Neural crest cell (in vitro differentiated cells): ENCODE measurements at regions not wholly inside any gene's neighbourhood (a gene's known extent, or its start where the extent isn't known, plus 50 kb on each side); places are given as distances from the start of the nearest gene placed in this dataset.

Source experiments
- DNase-seq: peaks from one replicate; pipeline ENCODE4 v3.0.0; 2021; ENCODE audit warnings: low read depth, mixed read lengths, low spot score
- H3K27ac Mint-ChIP-seq: one replicate; pipeline ENCODE4 v1.8.0; 2021; ENCODE audit warnings: mild to moderate bottlenecking, mixed read lengths; ENCODE audit not compliant: unreplicated experiment
- H3K27me3 Mint-ChIP-seq: 2 replicates; pipeline ENCODE4 v1.8.0; 2021; ENCODE audit warnings: low read depth, mild to moderate bottlenecking, mixed read lengths
- H3K36me3 Mint-ChIP-seq: 2 replicates; pipeline ENCODE4 v1.8.0; 2021; ENCODE audit warnings: low read depth, mild to moderate bottlenecking, mixed read lengths
- H3K4me1 Mint-ChIP-seq: 2 replicates; pipeline ENCODE4 v1.8.0; 2021; ENCODE audit warnings: mixed read lengths
- H3K4me3 Mint-ChIP-seq: one replicate; pipeline ENCODE4 v1.8.0; 2021; ENCODE audit warnings: mild to moderate bottlenecking, mixed read lengths
- H3K9me3 Mint-ChIP-seq: 2 replicates; pipeline ENCODE4 v1.8.0; 2021; ENCODE audit warnings: mixed read lengths
- CTCF ChIP-seq: fragments of 200-600 bp; sonication (generic); conservative IDR thresholded peaks from 2 replicates; pipeline ENCODE4 v1.5.0; 2021; ENCODE audit warnings: antibody characterized with exemption, mild to moderate bottlenecking

- H3K27ac Mint-ChIP-seq: peak overlapping the region; percentile 54
- DNase-seq: no peak
- peaks cover 11% of the 10 kb centered on the region for H3K9me3 Mint-ChIP-seq
Observed at GRCh38 chr9:81132796-81133195, 556.6 kb downstream of the TLE1 start.

GRCh38 chr9:81132318-81132717 is 557.0 kb downstream of the TLE1 start:
- H3K36me3 Mint-ChIP-seq: no peaks in the 10 kb centered on the region
- H3K27ac Mint-ChIP-seq: no peak overlapping the region
- no peak for TF ChIP-seq CTCF
- DNase-seq: no peak
- no peaks in the 10 kb centered on the region for H3K4me1 Mint-ChIP-seq
- H3K4me3 Mint-ChIP-seq: no peak overlapping the region
- H3K27me3 Mint-ChIP-seq: no peaks in the 10 kb centered on the region
- H3K9me3 Mint-ChIP-seq: peaks cover 11% of the 10 kb centered on the region

More at GRCh38 chr9:81132796-81133195, 556.6 kb downstream of the TLE1 start:
- TF ChIP-seq CTCF: no peak
- Mint-ChIP-seq H3K36me3 (no peaks in the 10 kb centered on the region), H3K27me3 (no peaks in the 10 kb centered on the region), H3K4me3 (no peak overlapping the region), H3K4me1 (no peaks in the 10 kb centered on the region)

GRCh38 chr9:81128701-81129100 is 560.6 kb downstream of the TLE1 start:
- H3K27ac Mint-ChIP-seq: no peak overlapping the region
- H3K9me3 Mint-ChIP-seq: peaks cover 11% of the 10 kb centered on the region
- no peaks in the 10 kb centered on the region for H3K27me3 Mint-ChIP-seq
- no peaks in the 10 kb centered on the region for H3K4me1 Mint-ChIP-seq
- no peak overlapping the region for H3K4me3 Mint-ChIP-seq
- no peaks in the 10 kb centered on the region for H3K36me3 Mint-ChIP-seq
- DNase-seq: no peak
- TF ChIP-seq CTCF: no peak

- Mint-ChIP-seq H3K27me3 (no peaks in the 10 kb centered on the region), H3K36me3 (no peaks in the 10 kb centered on the region), H3K27ac (no peak overlapping the region), H3K4me1 (no peaks in the 10 kb centered on the region), H3K9me3 (peaks cover 5% of the 10 kb centered on the region), H3K4me3 (no peak overlapping the region)
- no peak for DNase-seq
- TF ChIP-seq CTCF: no peak
Observed at GRCh38 chr9:81125446-81126092, 563.8 kb downstream of the TLE1 start.

- no peak for DNase-seq
- H3K4me1 Mint-ChIP-seq: no peaks in the 10 kb centered on the region
- no peak for TF ChIP-seq CTCF
- H3K27ac Mint-ChIP-seq: no peak overlapping the region
- no peaks in the 10 kb centered on the region for H3K27me3 Mint-ChIP-seq
- peaks cover 2% of the 10 kb centered on the region for H3K9me3 Mint-ChIP-seq
- no peaks in the 10 kb centered on the region for H3K36me3 Mint-ChIP-seq
- no peak overlapping the region for H3K4me3 Mint-ChIP-seq
Observed at GRCh38 chr9:81123526-81123925, 565.8 kb downstream of the TLE1 start.
